A549 (cell line): ENCODE measurements at regions not wholly inside any gene's neighbourhood (a gene's known extent, or its start where the extent isn't known, plus 50 kb on each side); places are given as distances from the start of the nearest gene placed in this dataset.

Experiments
- ATAC-seq, 2 experiments: fragments of 200-7000 bp in 1 of 2; fragments of >200 bp in 1 of 2; cut with Nextera tagmentation in 1 of 2; cut with Tn5 transposase in 1 of 2; 3 replicates each; pipeline versions ENCODE4 v1.8.0 to v1.9.1; 2018 to 2020; ENCODE audit warnings: mild to moderate bottlenecking in 1 of 2, moderate library complexity in 1 of 2
- CTCF ChIA-PET: fragments of 300-600 bp; sonication (Branson Sonifier 250); formaldehyde crosslinking; extraction: SDS; loops from one replicate; lab custom pipeline; 2021; ENCODE audit warnings: antibody characterized with exemption, inconsistent platforms; lab: Yijun Ruan, JAX
- POLR2A ChIA-PET: fragments of 350-600 bp; formaldehyde crosslinking; extraction: SDS; loops from one replicate; lab custom pipeline; 2021; ENCODE audit warnings: antibody characterized with exemption, inconsistent platforms; lab: Yijun Ruan, JAX
- DNase-seq, 2 experiments: peaks; one replicate each; pipeline versions ENCODE4 v3.0.0 to v3.0.0-alpha.2; 2011 to 2016; ENCODE audit warnings: low read depth in 1 of 2, low spot score in 1 of 2
- FAIRE-seq: peaks from 2 replicates; lab custom pipeline; 2011; peaks lifted over from hg19 to GRCh38; lab: Jason Lieb, UNC
- H3K27ac ChIP-seq, 2 experiments: fragments of >200 bp; sonication (Bioruptor Twin); formaldehyde crosslinking; 3 replicates each; pipeline ENCODE4 v1.5.1; 2016 to 2017
- H3K4me1 ChIP-seq: fragments of >200 bp; sonication (Bioruptor Twin); formaldehyde crosslinking; 3 replicates; pipeline ENCODE4 v1.6.1; 2016
- H3K4me2 ChIP-seq: fragments of >200 bp; sonication (Bioruptor Twin); formaldehyde crosslinking; 3 replicates; pipeline ENCODE4 v1.6.1; 2016
- H3K4me3 ChIP-seq: fragments of >200 bp; sonication (Bioruptor Twin); formaldehyde crosslinking; 3 replicates; pipeline ENCODE4 v1.5.1; 2016
- H3K9me3 ChIP-seq: fragments of >200 bp; sonication (Bioruptor Twin); formaldehyde crosslinking; 3 replicates; pipeline ENCODE4 v1.6.1; 2016
- BCL3 ChIP-seq: fragments of >200 bp; sonication (Bioruptor Twin); formaldehyde crosslinking; IDR thresholded peaks from 3 replicates; pipeline ENCODE4 v1.6.1; 2016
- BHLHE40 ChIP-seq: IDR thresholded peaks from 2 replicates; pipeline ENCODE4 v1.6.1; 2012; ENCODE audit warnings: low read depth, low read length, inconsistent platforms
- CBX2 ChIP-seq: fragments of 200-600 bp; sonication (generic); IDR thresholded peaks from 2 replicates; pipeline ENCODE4 v1.6.1; 2016; ENCODE audit warnings: low read depth, mild to moderate bottlenecking, borderline replicate concordance
- CBX8 ChIP-seq: fragments of 200-600 bp; sonication (generic); IDR thresholded peaks from 2 replicates; pipeline ENCODE4 v1.6.1; 2016
- CTCF ChIP-seq: fragments of >200 bp; sonication (Bioruptor Twin); formaldehyde crosslinking; IDR thresholded peaks from 3 replicates; pipeline ENCODE4 v1.5.1; 2016
- EP300 ChIP-seq, 2 experiments: fragments of >200 bp; sonication (Bioruptor Twin); formaldehyde crosslinking; IDR thresholded peaks; 2 replicates in 1 of 2; 3 replicates in 1 of 2; pipeline ENCODE4 v1.6.1; 2016 to 2017
- FOSB ChIP-seq: fragments of 250-450 bp; sonication (Bioruptor Pico); IDR thresholded peaks from 2 replicates; pipeline ENCODE4 v1.5.0; 2020; ENCODE audit warnings: mild to moderate bottlenecking, moderate library complexity
- FOSL2 ChIP-seq, 2 experiments: fragments of 450-650 bp in 1 of 2; fragments of >200 bp in 1 of 2; sonication (Bioruptor Twin) in 1 of 2; formaldehyde crosslinking; IDR thresholded peaks; 2 replicates each; pipeline versions ENCODE4 v1.5.0 to v1.6.1; 2016 to 2020; ENCODE audit warnings: mild to moderate bottlenecking in 1 of 2, moderate library complexity in 1 of 2
- GATA3 ChIP-seq: IDR thresholded peaks from 2 replicates; pipeline ENCODE4 v1.6.1; 2012; ENCODE audit warnings: borderline replicate concordance
- KDM1A ChIP-seq: fragments of 200-600 bp; sonication (generic); IDR thresholded peaks from 2 replicates; pipeline ENCODE4 v1.6.1; 2016; ENCODE audit warnings: low read depth, mild to moderate bottlenecking
- MYC ChIP-seq: IDR thresholded peaks from 2 replicates; pipeline ENCODE4 v1.6.1; 2012; ENCODE audit warnings: mild to moderate bottlenecking, inconsistent platforms, low read length, improper control_type of control experiment, borderline replicate concordance
- NFE2L2 ChIP-seq: fragments of 150-350 bp; conservative IDR thresholded peaks from 2 replicates; pipeline ENCODE4 v1.6.1; 2014; ENCODE audit warnings: low read length
- NPAS2 ChIP-seq: fragments of 250-450 bp; sonication (Bioruptor Pico); IDR thresholded peaks from 2 replicates; pipeline ENCODE4 v1.8.0; 2022; ENCODE audit warnings: mild to moderate bottlenecking, moderate library complexity, borderline replicate concordance
- NR3C1 ChIP-seq: fragments of >200 bp; sonication (Bioruptor Twin); formaldehyde crosslinking; IDR thresholded peaks from 3 replicates; pipeline ENCODE4 v1.6.1; 2017
- POLR2AphosphoS2 ChIP-seq: conservative IDR thresholded peaks from 2 replicates; pipeline ENCODE4 v1.6.1; 2012; ENCODE audit warnings: low read length, improper control_type of control experiment, inconsistent platforms
- RAD21 ChIP-seq, 2 experiments: fragments of >200 bp in 1 of 2; sonication (Bioruptor Twin) in 1 of 2; formaldehyde crosslinking in 1 of 2; IDR thresholded peaks in 1 of 2; conservative IDR thresholded peaks in 1 of 2; 2 replicates in 1 of 2; 3 replicates in 1 of 2; pipeline ENCODE4 v1.6.1; 2012 to 2018; ENCODE audit warnings: inconsistent platforms in 1 of 2
- RNF2 ChIP-seq: fragments of 200-600 bp; sonication (generic); IDR thresholded peaks from 2 replicates; pipeline ENCODE4 v1.6.1; 2016; ENCODE audit warnings: low read depth, mild to moderate bottlenecking, antibody characterized with exemption, moderate library complexity, borderline replicate concordance
- SREBF2 ChIP-seq: fragments of 450-650 bp; IDR thresholded peaks from 2 replicates; pipeline ENCODE4 v1.6.1; 2014; ENCODE audit warnings: mild to moderate bottlenecking, moderate library complexity
- ZC3H11A ChIP-seq: fragments of 450-650 bp; IDR thresholded peaks from 2 replicates; pipeline ENCODE4 v1.6.1; 2014; ENCODE audit warnings: antibody characterized with exemption, mild to moderate bottlenecking
- ZSCAN20 ChIP-seq: fragments of 250-450 bp; sonication (Bioruptor Pico); IDR thresholded peaks from 2 replicates; pipeline ENCODE4 v1.8.0; 2022; ENCODE audit warnings: mild to moderate bottlenecking, moderate library complexity
- WGBS: methylation state at CpG from one replicate; pipeline ENCODE4 v1.1.6; 2017; ENCODE audit errors: missing lambda C conversion rate; 5-methylcytosine and 5-hydroxymethylcytosine counted together
- TF ChIP-seq, protein P1 (sequence below): IDR thresholded peaks from 2 replicates; pipeline ENCODE4 v1.6.1; 2012
- TF ChIP-seq, protein P2 (sequence below): fragments of 150-350 bp; IDR thresholded peaks from 2 replicates; pipeline ENCODE4 v1.6.1; 2014; ENCODE audit warnings: low read depth, mild to moderate bottlenecking, low read length
- TF ChIP-seq, protein P3 (sequence below): IDR thresholded peaks from 2 replicates; pipeline ENCODE4 v1.6.1; 2012

DNA sequence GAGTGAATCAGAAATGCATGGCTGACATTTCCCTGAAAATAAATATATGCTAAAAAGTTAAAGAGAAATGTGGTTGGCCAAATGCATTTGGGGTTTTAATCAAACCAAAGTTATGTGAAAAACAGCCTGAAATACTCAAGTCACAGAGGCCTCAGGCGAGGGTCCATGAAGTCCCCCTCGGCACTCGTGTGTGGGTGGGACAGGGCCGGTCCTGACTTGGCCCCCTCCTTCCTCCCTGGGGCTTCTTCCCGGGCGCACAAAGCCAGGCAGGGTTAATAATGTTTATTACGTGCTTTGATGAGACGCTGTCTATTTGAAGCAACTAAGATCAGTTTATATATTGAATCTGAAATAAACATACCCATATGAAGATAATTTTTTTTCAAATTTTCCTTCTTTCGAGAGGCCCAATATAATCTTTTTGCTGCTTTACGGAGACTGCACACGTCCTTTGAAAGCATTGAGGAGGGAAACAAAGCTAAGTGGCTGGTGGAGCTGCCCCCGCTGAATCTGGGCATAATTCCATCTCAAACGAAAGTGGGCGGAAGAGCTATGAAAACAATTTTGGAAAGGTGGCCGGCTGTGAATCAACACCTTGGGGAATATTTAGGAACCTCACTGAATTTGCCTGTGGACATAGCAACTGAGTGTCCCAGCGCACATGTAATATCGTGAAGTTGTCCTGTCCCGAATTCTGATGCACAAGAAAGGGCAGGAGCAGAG is 55.8 kb upstream of the SMOC2 start:
- 44% methylated on average over 18 of the region's 18 CpGs for WGBS
- H3K4me3 ChIP-seq, result no peak overlapping the region
- no peaks in the 10 kb centered on the region for H3K4me1 ChIP-seq
- TF ChIP-seq NR3C1, result no peak
- TF ChIP-seq, protein P1, sequence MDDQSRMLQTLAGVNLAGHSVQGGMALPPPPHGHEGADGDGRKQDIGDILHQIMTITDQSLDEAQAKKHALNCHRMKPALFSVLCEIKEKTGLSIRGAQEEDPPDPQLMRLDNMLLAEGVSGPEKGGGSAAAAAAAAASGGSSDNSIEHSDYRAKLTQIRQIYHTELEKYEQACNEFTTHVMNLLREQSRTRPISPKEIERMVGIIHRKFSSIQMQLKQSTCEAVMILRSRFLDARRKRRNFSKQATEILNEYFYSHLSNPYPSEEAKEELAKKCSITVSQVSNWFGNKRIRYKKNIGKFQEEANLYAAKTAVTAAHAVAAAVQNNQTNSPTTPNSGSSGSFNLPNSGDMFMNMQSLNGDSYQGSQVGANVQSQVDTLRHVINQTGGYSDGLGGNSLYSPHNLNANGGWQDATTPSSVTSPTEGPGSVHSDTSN, result no peak
- no peak for TF ChIP-seq GATA3
- no peak for TF ChIP-seq FOSB (CRISPR knock-in tag)
- no peak for TF ChIP-seq CTCF
- TF ChIP-seq, protein P2, sequence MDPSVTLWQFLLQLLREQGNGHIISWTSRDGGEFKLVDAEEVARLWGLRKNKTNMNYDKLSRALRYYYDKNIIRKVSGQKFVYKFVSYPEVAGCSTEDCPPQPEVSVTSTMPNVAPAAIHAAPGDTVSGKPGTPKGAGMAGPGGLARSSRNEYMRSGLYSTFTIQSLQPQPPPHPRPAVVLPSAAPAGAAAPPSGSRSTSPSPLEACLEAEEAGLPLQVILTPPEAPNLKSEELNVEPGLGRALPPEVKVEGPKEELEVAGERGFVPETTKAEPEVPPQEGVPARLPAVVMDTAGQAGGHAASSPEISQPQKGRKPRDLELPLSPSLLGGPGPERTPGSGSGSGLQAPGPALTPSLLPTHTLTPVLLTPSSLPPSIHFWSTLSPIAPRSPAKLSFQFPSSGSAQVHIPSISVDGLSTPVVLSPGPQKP, result no peak
- TF ChIP-seq FOSL2 (IDR thresholded peaks at IDR 0.05), result no peak
- TF ChIP-seq FOSL2 (CRISPR knock-in tag; IDR thresholded peaks at IDR 0.05), result no peak
- TF ChIP-seq RAD21 (conservative IDR thresholded peaks at IDR 0.05 in 1 of 2, IDR thresholded peaks at IDR 0.05 in 1 of 2), result no peak
- TF ChIP-seq, protein P3, sequence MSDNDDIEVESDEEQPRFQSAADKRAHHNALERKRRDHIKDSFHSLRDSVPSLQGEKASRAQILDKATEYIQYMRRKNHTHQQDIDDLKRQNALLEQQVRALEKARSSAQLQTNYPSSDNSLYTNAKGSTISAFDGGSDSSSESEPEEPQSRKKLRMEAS, result no peak
- no peak for TF ChIP-seq BCL3
- TF ChIP-seq ZSCAN20, result no peak
- TF ChIP-seq SREBF2, result no peak
- TF ChIP-seq KDM1A, result no peak
- H3K9me3 ChIP-seq, result 0 out of 3 replicates have a peak, but pooled peaks cover 3% of the 10 kb centered on the region
- no peak for DNase-seq
- ATAC-seq, result no peak
- no peak overlapping the region for H3K27ac ChIP-seq
- CTCF ChIA-PET, result interaction anchor here (0.5 to 1.5 kb wide), 3 partner anchors 15 to 662 kb away, joined by 3 to 6 read pairs (median 3); no protein-coding TSS in a partner anchor
- no peak overlapping the region for H3K4me2 ChIP-seq
- FAIRE-seq, result no peak
- POLR2A ChIA-PET, result no interaction called here

- FAIRE-seq, result no peak
- TF ChIP-seq GATA3, result no peak
- TF ChIP-seq RAD21 (conservative IDR thresholded peaks at IDR 0.05 in 1 of 2, IDR thresholded peaks at IDR 0.05 in 1 of 2), result no peak
- no peak for TF ChIP-seq POLR2AphosphoS2
- TF ChIP-seq NFE2L2, result no peak
- no peak for TF ChIP-seq MYC
- no peak for TF ChIP-seq BHLHE40
- no peak for TF ChIP-seq ZC3H11A
- no peak for TF ChIP-seq NPAS2 (CRISPR knock-in tag)
- no peak for TF ChIP-seq EP300 (IDR thresholded peaks at IDR 0.05)
- no peak for TF ChIP-seq RNF2
- TF ChIP-seq CBX2, result no peak
- TF ChIP-seq CBX8, result no peak
- TF ChIP-seq, all 56 proteins: peak for 0
- Histone ChIP-seq H3K27ac (no peak overlapping the region), H3K4me2 (no peak overlapping the region), H3K4me1 (no peaks in the 10 kb centered on the region), H3K4me3 (no peak overlapping the region), H3K9me3 (no peaks in the 10 kb centered on the region)
- 24% methylated on average over 5 of the region's 9 CpGs for WGBS
- DNase-seq (no peak), ATAC-seq (no peak)
- ChIA-PET POLR2A (no interaction called here), CTCF (interaction anchor here (0.5 to 1.5 kb wide), 2 partner anchors 16 to 662 kb away, joined by 3 to 6 read pairs; no protein-coding TSS in a partner anchor)
Observed at GRCh38 chr6:168385858-168386735, 54.9 kb upstream of the SMOC2 start.
